HG03025 (cell line): ENCODE measurements at regions not wholly inside any gene's neighbourhood (a gene's known extent, or its start where the extent isn't known, plus 50 kb on each side); places are given as distances from the start of the nearest gene placed in this dataset.

ENCODE experiments used
- ATAC-seq: cut with Tn5 transposase; IDR thresholded peaks from one replicate; pipeline ENCODE4 v1.9.1; 2021; ENCODE audit warnings: mild to moderate bottlenecking, moderate library complexity; ENCODE audit not compliant: unreplicated experiment, low FRiP score

- no peak for ATAC-seq
These were observed 130.8 kb upstream of the TCERG1L start for GRCh38 chr10:131442271-131442670.

- ATAC-seq: no peak
These were observed 132.8 kb upstream of the TCERG1L start for GRCh38 chr10:131444286-131444685.

DNA sequence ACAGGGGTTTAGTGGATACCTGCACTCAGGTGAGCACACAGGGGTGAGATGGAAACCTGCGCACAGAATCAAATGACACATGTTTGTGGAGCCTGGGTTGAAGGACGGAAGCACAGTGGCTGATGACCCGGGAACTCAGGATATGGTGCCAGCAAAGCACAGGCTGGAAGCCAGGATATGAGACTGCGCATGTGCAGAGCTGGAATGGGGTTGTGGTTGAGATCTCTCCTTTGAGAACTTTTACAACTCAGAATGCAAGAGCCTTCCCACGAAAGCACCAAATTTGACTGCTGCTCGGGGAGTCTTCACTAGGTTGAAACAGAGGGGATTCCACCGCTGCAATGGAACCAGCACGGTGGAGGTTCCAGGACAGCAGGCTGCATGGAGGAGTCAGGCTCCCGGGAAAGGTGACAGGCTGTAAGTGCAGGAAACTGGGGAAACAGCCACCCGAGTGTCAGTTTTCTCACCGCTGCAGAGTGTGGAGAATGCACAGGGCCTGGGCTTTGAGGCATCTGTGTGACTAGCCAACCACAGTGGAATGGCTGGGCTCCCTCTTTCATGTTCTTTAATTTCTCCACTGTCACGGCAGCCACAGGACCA, 133.4 kb upstream of the TCERG1L start:
- no peak for ATAC-seq

DNA sequence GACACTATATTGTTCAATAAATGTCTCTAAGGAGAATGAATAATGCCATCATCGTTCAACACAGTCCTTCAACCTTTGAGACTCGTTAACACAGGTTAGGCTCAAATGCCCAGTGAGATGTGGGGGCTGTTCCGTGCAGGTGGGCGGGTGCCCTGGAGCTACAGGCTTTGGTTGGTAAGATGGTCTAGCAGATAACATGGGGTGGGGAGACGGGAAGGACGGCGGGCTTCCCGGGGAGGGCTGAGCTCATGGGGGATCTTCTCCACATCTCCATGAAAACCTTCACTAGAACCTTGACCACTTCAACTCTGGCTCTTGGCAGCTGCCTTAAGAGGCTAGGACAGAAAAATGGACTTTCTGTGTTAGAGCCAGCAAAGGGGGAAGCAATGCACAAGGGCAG, 134.1 kb upstream of the TCERG1L start:
- ATAC-seq: no peak

DNA sequence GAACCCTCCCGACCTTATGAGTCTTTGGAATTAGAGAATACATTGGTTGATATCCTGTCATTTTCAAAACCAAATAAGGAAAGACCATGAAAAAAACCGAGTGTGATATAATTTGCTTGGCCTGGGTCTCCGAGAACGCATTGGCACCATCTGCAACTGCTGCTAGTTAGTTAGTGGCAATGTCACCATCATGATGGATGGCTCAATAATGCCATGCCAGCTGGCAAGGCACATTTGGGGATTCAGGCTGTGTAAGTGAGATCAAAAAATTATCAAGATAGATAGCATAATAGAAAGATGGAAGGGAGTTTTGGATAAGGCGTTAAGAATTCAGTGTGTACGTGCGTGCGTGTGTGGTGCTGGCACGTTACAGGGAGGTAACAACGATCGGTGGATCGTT, 134.7 kb upstream of the TCERG1L start:
- ATAC-seq: no peak

DNA sequence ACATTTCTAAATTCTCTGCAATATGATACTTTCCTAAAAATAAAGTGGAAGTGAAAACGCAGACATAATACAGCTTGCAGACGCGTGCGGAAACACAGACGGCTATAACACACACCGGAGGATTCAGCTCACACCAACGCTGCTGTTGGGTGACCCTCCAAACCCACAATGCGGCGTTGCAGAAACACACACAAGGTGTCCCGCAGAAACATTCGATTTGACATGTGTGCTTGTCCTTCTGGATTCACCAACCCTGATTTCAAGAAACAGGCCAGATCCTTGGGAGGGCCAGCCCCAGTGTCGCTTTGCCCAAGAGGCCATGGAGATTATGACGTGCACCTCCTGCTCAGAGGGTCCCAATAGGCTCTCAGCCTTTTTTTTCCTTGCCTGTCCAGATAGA, 136.7 kb upstream of the TCERG1L start:
- ATAC-seq: no peak

DNA sequence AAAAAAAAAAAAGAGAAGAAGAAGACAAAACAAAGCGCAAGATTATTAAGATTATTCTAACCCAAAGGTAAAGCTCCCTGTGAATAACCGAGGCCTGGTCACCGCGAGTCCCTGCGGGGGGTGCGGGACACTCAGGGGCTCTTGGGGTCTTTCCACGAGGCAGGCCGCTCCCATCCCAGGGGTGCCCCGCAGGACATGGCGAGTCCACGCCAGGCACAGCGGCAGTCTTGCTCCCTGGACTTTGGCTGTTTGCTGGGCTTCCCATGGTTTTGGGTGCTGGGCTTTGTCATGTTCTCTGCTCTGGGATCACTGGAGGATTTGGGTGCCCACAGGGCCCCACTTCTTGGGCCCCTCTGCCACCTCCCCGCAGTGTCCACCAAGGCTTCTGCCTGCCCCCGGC, 137.4 kb upstream of the TCERG1L start:
- no peak for ATAC-seq

DNA sequence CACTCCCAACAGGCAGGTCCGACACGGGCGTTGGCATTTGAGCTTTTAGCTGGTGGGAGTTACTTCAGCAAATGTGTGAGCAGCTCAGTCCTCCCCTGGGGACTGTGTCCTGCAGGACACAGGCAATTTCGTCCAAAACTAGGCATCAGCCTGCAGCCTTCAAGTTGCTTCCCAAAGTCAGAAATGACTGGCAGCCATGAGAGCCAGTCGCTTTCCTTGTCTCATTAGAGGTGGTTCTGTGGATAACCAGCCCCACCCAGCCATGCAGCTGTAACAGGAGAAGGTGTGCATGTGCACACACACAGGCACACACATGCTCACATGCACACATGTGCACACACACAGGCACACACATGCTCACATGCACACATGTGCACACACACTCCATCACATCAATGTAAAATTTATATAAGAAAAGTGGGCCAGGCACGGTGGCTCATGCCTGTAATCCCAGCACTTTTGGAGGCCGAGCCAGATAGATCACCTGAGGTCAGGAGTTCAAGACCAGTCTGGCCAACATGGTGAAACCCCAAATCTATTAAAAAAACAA, 138.8 kb upstream of the TCERG1L start:
- no peak for ATAC-seq

GRCh38 chr10:131451407-131452015, 140.0 kb upstream of the TCERG1L start:
- ATAC-seq: no peak

DNA sequence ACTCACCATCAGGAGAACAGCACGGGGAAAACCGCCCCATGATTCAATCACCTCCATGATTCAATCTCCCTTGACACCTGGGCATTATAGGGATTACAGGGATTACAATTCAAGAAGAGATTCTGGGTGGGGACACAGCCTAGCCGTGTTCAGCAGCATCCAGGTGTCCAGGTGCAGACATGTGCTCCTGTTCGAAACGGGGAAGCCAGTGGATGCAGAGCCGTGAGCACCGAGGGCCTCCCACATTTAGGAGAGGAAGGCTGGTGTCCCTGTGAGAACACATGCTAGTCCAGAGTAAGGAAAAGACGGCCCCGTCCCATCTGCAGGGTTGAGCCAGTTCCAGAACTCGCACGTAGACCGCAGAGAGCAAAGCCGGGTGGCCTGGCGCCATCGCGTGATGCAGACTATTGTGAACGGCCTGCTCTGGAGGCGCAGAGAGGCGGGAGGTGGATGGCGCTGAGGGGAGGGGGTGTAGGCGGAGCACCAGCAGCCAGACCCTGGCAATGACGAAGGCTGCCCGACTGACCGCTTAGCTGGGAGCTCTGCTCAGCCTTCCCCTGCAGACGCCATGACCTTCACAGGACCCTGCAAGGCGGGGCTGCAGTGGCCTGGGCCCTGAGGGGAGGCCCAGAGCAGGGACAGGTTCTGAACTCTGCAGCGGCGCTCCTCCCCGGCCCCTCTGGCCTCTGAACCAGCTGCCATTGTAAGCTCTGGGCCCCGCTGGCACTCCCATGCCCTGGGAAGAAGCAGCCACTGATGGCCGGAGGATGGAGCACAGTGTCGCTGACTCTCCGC, 141.6 kb upstream of the TCERG1L start:
- ATAC-seq: no peak

DNA sequence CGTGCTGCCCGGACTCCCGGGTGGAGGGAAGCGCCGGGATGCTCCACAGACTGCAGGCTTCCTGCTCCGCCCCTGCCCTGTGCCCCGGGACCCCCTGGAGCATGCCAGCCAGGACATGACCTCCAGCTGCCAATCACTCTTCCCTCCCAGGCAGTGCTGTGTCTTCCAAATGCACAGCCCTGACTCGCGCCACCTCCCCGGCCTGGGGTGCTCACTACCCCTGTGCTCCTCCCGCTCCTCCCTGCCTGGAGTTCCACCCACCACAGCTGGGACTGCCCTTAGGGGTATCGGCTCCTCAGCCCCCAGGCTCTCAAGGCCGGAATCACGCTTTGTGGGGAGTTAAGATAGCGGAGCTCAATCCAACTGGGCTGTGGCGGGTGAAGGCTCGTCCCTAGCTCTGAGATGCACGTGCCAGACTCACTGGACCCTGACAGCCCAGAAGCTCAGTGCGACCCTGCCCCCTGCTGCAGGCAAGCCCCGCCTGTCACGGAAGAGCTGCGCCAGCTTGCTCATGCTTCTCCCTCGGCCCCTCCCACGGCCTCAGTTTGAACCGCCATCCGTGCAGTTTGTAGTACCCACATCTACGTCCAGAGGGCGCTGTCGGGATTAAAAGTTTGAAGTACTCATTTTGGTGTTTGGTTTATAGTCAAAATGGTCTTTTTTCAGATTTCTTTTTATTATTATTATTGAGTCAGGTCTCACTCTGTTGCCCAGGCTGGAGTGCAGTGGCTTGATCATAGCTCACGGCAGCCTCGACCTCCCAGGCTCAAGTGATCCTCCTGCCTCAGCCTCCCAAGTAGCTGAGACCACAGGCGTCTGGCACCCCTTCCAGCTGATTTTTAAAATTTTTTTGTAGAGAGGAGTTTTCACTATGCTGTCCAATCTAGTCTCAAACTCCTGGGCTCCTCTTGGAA, 142.5 kb upstream of the TCERG1L start:
- no peak for ATAC-seq

GRCh38 chr10:131456411-131456810, 144.9 kb upstream of the TCERG1L start:
- ATAC-seq: no peak

DNA sequence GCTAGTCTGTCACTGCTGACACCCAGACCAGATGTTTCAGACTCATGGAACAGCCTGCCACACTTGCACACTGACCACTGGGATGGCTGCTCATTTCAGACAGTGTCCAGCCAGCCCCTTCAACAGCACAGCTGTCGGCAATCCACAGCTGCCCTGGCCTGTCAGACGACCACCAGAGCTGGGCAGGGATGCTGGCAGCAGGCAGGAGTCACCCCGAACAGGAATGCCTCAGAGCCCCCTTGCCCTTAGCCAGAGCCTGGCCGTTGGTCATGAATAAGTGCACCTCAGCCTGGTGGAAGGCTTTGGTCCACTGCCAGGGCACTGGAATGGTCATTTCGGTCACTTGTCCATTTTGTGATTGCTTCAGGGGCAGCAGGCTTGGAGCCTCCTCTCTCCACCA, 149.6 kb upstream of the TCERG1L start:
- ATAC-seq: no peak

DNA sequence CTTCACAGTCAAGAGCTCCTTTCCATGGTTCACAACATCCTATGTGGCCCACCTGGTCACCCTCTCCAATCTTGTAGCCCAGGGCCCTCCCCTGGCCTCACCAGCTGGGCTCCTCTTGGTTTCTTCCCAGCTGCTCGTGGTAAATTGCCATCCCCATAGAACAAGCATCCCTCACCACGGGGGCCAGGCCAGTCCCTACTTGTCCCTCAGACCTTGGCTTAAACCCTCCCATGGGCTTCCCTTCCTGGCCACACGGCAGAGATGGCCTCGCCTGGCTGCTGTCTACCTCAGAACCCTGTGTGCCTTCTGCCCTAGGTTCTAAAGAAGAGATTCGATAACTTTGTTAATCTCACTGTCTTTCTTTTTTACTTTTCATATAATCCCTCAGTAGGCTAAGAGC, 153.3 kb upstream of the TCERG1L start:
- no peak for ATAC-seq

DNA sequence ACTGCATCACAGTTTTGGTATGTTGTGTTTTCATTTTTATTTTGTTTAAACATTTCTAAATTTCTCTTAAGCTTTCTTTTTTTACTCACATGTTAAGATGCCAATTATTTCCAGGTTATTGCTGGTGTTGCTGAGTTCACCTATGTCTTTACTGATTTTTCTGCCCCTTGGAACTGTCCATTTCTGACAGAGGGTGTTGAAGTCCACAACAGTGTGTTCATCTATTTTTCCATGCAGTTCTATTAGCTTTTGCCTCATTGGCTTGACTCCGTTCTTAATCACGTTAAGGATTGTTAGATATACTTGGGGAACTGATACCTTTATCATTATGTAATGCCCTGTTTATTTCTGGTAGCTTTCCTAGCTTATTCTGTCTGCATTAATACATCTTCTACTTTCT, 158.0 kb upstream of the TCERG1L start:
- no peak for ATAC-seq

DNA sequence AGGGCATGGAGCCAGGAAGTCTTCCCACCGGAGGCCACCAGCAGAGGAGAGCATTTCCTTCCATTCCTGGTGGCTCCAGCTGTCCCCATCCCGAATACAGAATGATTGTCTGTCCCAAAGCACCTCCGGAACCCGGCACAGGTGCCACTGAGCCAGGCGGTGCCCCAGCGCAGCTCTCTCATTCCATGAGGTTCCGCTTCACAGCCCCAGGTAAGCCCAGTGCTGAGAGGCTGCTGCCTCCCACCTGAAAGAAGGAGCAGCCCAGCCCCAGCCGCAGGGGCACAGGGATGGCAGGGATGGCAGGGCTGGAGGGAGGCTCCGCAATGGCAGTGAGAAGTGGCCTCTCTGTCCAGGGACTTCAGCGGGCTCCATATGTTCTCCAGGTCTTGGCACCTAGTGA, 162.1 kb upstream of the TCERG1L start:
- ATAC-seq: no peak

DNA sequence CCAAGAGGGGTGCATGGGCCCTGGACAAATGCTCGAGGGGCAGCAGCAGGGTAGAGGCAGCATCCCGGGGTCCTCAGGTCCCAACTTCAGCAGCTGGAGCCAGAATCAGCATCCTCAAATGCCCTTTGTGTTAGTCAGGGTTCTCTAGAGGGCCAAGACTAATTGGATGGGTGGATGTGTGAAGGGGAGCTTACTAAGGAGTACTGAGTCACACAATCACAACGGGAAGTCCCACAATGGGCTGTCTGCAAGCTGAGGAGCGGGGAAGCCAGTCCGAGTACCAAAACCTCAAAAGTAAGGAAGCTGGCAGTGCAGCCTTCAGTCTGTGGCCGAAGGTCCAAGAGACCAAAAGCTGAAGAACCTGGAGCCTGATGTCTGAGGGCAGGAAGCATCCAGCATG, 162.9 kb upstream of the TCERG1L start:
- ATAC-seq: no peak

DNA sequence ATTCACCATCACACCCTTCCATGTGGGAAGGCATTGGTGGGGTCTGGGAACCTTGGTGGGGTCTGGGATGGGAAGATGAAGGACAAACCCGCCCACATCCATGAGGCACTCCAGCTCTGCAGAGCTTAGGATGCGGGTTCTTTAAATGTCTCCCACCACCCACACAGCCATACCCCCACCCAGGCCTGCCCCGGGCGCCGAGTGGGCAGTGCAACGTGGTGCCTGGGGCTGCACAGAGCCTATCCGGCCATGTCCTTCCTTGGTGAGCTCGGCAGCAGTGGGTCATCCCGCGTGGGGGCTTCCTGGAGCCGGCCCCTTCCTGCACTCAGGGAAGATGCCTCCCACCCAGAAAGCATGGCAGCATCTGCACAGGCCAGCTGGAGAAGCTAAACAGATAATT, 163.5 kb upstream of the TCERG1L start:
- ATAC-seq: no peak

- no peak for ATAC-seq
These were observed 164.3 kb upstream of the TCERG1L start for GRCh38 chr10:131475803-131476202.

GRCh38 chr10:131477457-131478121, 166.1 kb upstream of the TCERG1L start:
- ATAC-seq: no peak
